Hepatocyte (in vitro differentiated cells): ENCODE measurements at regions not wholly inside any gene's neighbourhood (a gene's known extent, or its start where the extent isn't known, plus 50 kb on each side); places are given as distances from the start of the nearest gene placed in this dataset.

Experiments used
- EZH2 ChIP-seq: fragments of 200-600 bp; sonication (generic); IDR thresholded peaks from 2 replicates; pipeline ENCODE4 v1.6.1; 2016; ENCODE audit warnings: antibody characterized with exemption, mild to moderate bottlenecking, borderline replicate concordance
- EZH2phosphoT487 ChIP-seq: fragments of 200-600 bp; sonication (generic); IDR thresholded peaks from one replicate; pipeline ENCODE4 v1.6.1; 2018; ENCODE audit warnings: antibody characterized with exemption, mild to moderate bottlenecking, low read depth, moderate library complexity; ENCODE audit not compliant: unreplicated experiment, severe bottlenecking
- TF ChIP-seq, protein P1 (sequence below): fragments of 200-600 bp; sonication (generic); IDR thresholded peaks from 2 replicates; pipeline ENCODE4 v1.5.1; 2016; ENCODE audit warnings: antibody characterized with exemption, mild to moderate bottlenecking; ENCODE audit not compliant: poor library complexity

DNA sequence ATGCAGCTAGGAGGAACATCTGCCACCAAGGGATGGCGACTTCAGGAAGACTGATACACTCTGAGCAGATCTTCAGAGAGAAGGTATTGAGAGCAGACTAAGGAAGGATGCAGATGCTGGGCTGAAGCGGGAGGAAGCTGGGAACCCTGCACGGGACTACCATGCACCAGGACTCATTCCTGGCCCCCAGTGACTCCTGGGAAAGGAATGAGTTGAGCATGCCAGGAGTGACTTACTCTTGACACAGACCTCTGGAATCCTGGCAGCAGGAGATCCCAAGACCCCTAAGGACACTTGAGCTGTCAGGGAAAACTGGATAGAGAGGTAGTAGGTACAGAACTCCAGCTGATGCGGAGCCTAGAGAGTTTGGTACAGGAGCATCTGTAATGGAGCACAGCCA lies 336.1 kb downstream of the RPS29 start:
- TF ChIP-seq, protein P1, sequence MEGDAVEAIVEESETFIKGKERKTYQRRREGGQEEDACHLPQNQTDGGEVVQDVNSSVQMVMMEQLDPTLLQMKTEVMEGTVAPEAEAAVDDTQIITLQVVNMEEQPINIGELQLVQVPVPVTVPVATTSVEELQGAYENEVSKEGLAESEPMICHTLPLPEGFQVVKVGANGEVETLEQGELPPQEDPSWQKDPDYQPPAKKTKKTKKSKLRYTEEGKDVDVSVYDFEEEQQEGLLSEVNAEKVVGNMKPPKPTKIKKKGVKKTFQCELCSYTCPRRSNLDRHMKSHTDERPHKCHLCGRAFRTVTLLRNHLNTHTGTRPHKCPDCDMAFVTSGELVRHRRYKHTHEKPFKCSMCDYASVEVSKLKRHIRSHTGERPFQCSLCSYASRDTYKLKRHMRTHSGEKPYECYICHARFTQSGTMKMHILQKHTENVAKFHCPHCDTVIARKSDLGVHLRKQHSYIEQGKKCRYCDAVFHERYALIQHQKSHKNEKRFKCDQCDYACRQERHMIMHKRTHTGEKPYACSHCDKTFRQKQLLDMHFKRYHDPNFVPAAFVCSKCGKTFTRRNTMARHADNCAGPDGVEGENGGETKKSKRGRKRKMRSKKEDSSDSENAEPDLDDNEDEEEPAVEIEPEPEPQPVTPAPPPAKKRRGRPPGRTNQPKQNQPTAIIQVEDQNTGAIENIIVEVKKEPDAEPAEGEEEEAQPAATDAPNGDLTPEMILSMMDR = no peak
- TF ChIP-seq EZH2 (no peak), EZH2phosphoT487 (no peak)
